ENCODE measurements at regions not wholly inside any gene's neighbourhood (a gene's known extent, or its start where the extent isn't known, plus 50 kb on each side); places are given as distances from the start of the nearest gene placed in this dataset.
"Not testable (repeated sequence)": the region's sequence is repeated elsewhere in the genome, so short reads cannot be mapped to it uniquely, and the experiment has no call there.

- H4K20me1 ChIP-seq (ENCODE audit: insufficient read depth, low read depth, low read length); H3K4me1 ChIP-seq (ENCODE audit: low read length); H3K4me2 ChIP-seq (ENCODE audit: low read depth, low read length, poor library complexity, severe bottlenecking); H3K4me3 ChIP-seq (ENCODE audit: low read length); H3K36me3 ChIP-seq (ENCODE audit: insufficient read depth, low read length); DNase-seq; H3K9me3 ChIP-seq (ENCODE audit: low read length); H3K27me3 ChIP-seq (ENCODE audit: low read length); H3K79me2 ChIP-seq (ENCODE audit: low read length); H3K9me2 ChIP-seq (replicated peaks; ENCODE audit: insufficient read depth, low read length); H3K27ac ChIP-seq (ENCODE audit: low read length); H2AFZ ChIP-seq (ENCODE audit: low read length); H3K9ac ChIP-seq (ENCODE audit: low read length): not testable (repeated sequence)
These were observed 267.4 kb downstream of the HINT1 start for GRCh38 chr5:130897537-130898195.

GRCh38 chr5:130897181-130897536, 267.9 kb downstream of the HINT1 start:
- not testable (repeated sequence) for H3K4me2 ChIP-seq (ENCODE audit: low read depth, low read length, poor library complexity, severe bottlenecking); H4K20me1 ChIP-seq (ENCODE audit: insufficient read depth, low read depth, low read length); H3K36me3 ChIP-seq (ENCODE audit: insufficient read depth, low read length); H2AFZ ChIP-seq (ENCODE audit: low read length); H3K4me1 ChIP-seq (ENCODE audit: low read length); H3K79me2 ChIP-seq (ENCODE audit: low read length); DNase-seq; H3K4me3 ChIP-seq (ENCODE audit: low read length); H3K9ac ChIP-seq (ENCODE audit: low read length); H3K9me2 ChIP-seq (replicated peaks; ENCODE audit: insufficient read depth, low read length); H3K9me3 ChIP-seq (ENCODE audit: low read length); H3K27ac ChIP-seq (ENCODE audit: low read length); H3K27me3 ChIP-seq (ENCODE audit: low read length)

GRCh38 chr5:130896636-130897035, 268.4 kb downstream of the HINT1 start:
- Histone ChIP-seq H3K9ac (ENCODE audit: low read length) (no peak overlapping the region), H3K4me2 (ENCODE audit: low read depth, low read length, poor library complexity, severe bottlenecking) (no peak overlapping the region), H3K79me2 (ENCODE audit: low read length) (no peaks in the 10 kb centered on the region), H2AFZ (ENCODE audit: low read length) (no peak overlapping the region), H3K4me1 (ENCODE audit: low read length) (peaks cover 4% of the 10 kb centered on the region; the same call in 1 of the 2 replicates), H3K4me3 (ENCODE audit: low read length) (no peak overlapping the region), H3K27ac (ENCODE audit: low read length) (no peak overlapping the region), H4K20me1 (ENCODE audit: insufficient read depth, low read depth, low read length) (no peaks in the 10 kb centered on the region), H3K36me3 (ENCODE audit: insufficient read depth, low read length) (no peaks in the 10 kb centered on the region), H3K9me3 (ENCODE audit: low read length) (no peaks in the 10 kb centered on the region), H3K27me3 (ENCODE audit: low read length) (no peaks in the 10 kb centered on the region), H3K9me2 (replicated peaks; ENCODE audit: insufficient read depth, low read length) (no peaks in the 10 kb centered on the region)
- DNase-seq: no peak

- Histone ChIP-seq H4K20me1 (ENCODE audit: insufficient read depth, low read depth, low read length) (no peaks in the 10 kb centered on the region), H3K9me3 (ENCODE audit: low read length) (no peaks in the 10 kb centered on the region), H3K9me2 (replicated peaks; ENCODE audit: insufficient read depth, low read length) (no peaks in the 10 kb centered on the region)
These were observed 272.1 kb downstream of the HINT1 start for GRCh38 chr5:130893006-130893405.

DNA sequence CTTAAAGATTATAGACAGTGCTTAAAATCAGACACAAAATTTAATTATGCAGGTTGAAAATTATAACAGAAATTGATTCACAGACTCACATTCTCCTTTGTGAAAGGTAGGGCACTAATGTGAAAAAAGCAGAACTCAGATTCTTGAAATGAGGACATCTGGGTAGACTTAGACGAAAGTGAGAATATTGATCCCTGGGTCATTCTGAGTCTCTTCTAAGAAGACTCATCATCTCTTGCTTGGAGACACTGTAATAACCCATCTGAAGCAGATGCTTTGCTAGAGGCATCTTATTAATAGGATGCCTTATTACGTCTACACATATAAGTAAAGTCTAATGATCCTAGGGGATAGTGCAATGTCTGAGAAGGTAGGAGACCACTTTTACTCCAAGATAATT, 274.4 kb downstream of the HINT1 start:
- no peak overlapping the region for H2AFZ ChIP-seq (ENCODE audit: low read length)
- H3K79me2 ChIP-seq (ENCODE audit: low read length): no peaks in the 10 kb centered on the region
- no peak overlapping the region for H3K27ac ChIP-seq (ENCODE audit: low read length)
- no peaks in the 10 kb centered on the region for H3K9me3 ChIP-seq (ENCODE audit: low read length)
- no peak for DNase-seq
- peaks cover 6% of the 10 kb centered on the region; the same call in 1 of the 2 replicates for H3K4me1 ChIP-seq (ENCODE audit: low read length)
- H3K36me3 ChIP-seq (ENCODE audit: insufficient read depth, low read length): no peaks in the 10 kb centered on the region
- no peaks in the 10 kb centered on the region for H3K27me3 ChIP-seq (ENCODE audit: low read length)
- no peaks in the 10 kb centered on the region for H4K20me1 ChIP-seq (ENCODE audit: insufficient read depth, low read depth, low read length)
- H3K9ac ChIP-seq (ENCODE audit: low read length): no peak overlapping the region
- H3K4me2 ChIP-seq (ENCODE audit: low read depth, low read length, poor library complexity, severe bottlenecking): no peak overlapping the region
- no peaks in the 10 kb centered on the region for H3K9me2 ChIP-seq (replicated peaks; ENCODE audit: insufficient read depth, low read length)
- no peak overlapping the region for H3K4me3 ChIP-seq (ENCODE audit: low read length)

More at GRCh38 chr5:130893006-130893405, 272.1 kb downstream of the HINT1 start:
- no peaks in the 10 kb centered on the region for H3K27me3 ChIP-seq (ENCODE audit: low read length)
- H3K4me1 ChIP-seq (ENCODE audit: low read length): peaks cover 6% of the 10 kb centered on the region; the same call in 1 of the 2 replicates
- no peak overlapping the region for H3K4me2 ChIP-seq (ENCODE audit: low read depth, low read length, poor library complexity, severe bottlenecking)
- no peak overlapping the region for H3K4me3 ChIP-seq (ENCODE audit: low read length)
- H3K79me2 ChIP-seq (ENCODE audit: low read length): no peaks in the 10 kb centered on the region
- no peak for DNase-seq
- no peak overlapping the region for H3K9ac ChIP-seq (ENCODE audit: low read length)
- H3K36me3 ChIP-seq (ENCODE audit: insufficient read depth, low read length): no peaks in the 10 kb centered on the region
- H3K27ac ChIP-seq (ENCODE audit: low read length): no peak overlapping the region
- H2AFZ ChIP-seq (ENCODE audit: low read length): no peak overlapping the region

- no peak for DNase-seq
- Histone ChIP-seq H3K36me3 (ENCODE audit: insufficient read depth, low read length) (no peaks in the 10 kb centered on the region), H3K27ac (ENCODE audit: low read length) (no peak overlapping the region), H2AFZ (ENCODE audit: low read length) (no peak overlapping the region), H3K9me3 (ENCODE audit: low read length) (no peaks in the 10 kb centered on the region), H3K9me2 (replicated peaks; ENCODE audit: insufficient read depth, low read length) (no peaks in the 10 kb centered on the region), H3K4me1 (ENCODE audit: low read length) (no peaks in the 10 kb centered on the region; the same call in 1 of the 2 replicates), H3K9ac (ENCODE audit: low read length) (no peak overlapping the region), H3K27me3 (ENCODE audit: low read length) (no peaks in the 10 kb centered on the region), H3K4me3 (ENCODE audit: low read length) (no peak overlapping the region), H3K4me2 (ENCODE audit: low read depth, low read length, poor library complexity, severe bottlenecking) (no peak overlapping the region), H3K79me2 (ENCODE audit: low read length) (no peaks in the 10 kb centered on the region), H4K20me1 (ENCODE audit: insufficient read depth, low read depth, low read length) (no peaks in the 10 kb centered on the region)
These were observed 279.4 kb downstream of the HINT1 start for GRCh38 chr5:130885691-130886090.

DNA sequence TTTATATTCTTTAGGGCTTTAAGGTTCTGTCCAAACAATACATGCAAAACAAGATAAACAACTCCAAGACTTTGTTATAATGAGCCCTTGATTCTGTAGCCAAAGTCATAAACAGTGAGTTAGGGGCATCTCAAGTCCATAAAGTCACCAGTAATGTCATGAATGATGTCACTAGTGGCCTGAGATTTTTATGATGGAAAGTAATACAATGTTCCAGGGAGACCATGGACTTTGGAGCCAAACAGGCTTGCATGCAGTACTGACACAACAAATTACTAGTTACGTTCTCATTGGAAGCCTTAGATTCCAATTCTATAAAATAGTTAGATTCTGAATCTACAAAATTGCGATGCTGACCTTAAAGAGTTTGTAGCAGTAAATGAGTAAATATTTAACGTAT, 280.0 kb downstream of the HINT1 start:
- Histone ChIP-seq H3K36me3 (ENCODE audit: insufficient read depth, low read length) (no peaks in the 10 kb centered on the region), H4K20me1 (ENCODE audit: insufficient read depth, low read depth, low read length) (no peaks in the 10 kb centered on the region), H3K9me3 (ENCODE audit: low read length) (no peaks in the 10 kb centered on the region), H3K9ac (ENCODE audit: low read length) (no peak overlapping the region), H3K79me2 (ENCODE audit: low read length) (no peaks in the 10 kb centered on the region), H2AFZ (ENCODE audit: low read length) (no peak overlapping the region), H3K27me3 (ENCODE audit: low read length) (no peaks in the 10 kb centered on the region), H3K9me2 (replicated peaks; ENCODE audit: insufficient read depth, low read length) (no peaks in the 10 kb centered on the region), H3K4me2 (ENCODE audit: low read depth, low read length, poor library complexity, severe bottlenecking) (no peak overlapping the region), H3K27ac (ENCODE audit: low read length) (no peak overlapping the region), H3K4me1 (ENCODE audit: low read length) (no peaks in the 10 kb centered on the region; the same call in 1 of the 2 replicates), H3K4me3 (ENCODE audit: low read length) (no peak overlapping the region)
- no peak for DNase-seq

DNA sequence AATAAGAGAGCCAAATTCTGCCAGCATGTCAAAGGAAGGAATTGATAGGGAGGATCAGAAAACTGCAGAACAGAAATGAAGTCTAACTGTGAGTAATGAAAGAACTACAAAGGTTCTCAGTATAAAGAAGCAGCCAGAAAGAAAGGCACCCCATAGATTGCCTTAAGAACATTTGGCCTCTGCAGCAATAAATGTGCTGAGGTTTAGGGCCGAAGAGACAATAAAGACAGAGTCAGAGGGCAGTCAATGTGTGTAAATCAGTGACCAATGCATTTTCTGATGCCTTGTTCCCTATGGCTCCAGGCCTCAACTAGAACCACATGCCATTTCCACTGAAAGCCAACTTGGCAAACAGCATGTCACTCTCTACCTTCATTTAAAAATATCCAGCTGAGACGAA, 281.0 kb downstream of the HINT1 start:
- DNase-seq: no peak
- no peak overlapping the region for H3K27ac ChIP-seq (ENCODE audit: low read length)
- H3K27me3 ChIP-seq (ENCODE audit: low read length): no peaks in the 10 kb centered on the region
- H3K9ac ChIP-seq (ENCODE audit: low read length): no peak overlapping the region
- H3K79me2 ChIP-seq (ENCODE audit: low read length): no peaks in the 10 kb centered on the region
- H3K4me1 ChIP-seq (ENCODE audit: low read length): no peaks in the 10 kb centered on the region; the same call in 1 of the 2 replicates
- no peaks in the 10 kb centered on the region for H3K9me3 ChIP-seq (ENCODE audit: low read length)
- no peaks in the 10 kb centered on the region for H4K20me1 ChIP-seq (ENCODE audit: insufficient read depth, low read depth, low read length)
- H3K36me3 ChIP-seq (ENCODE audit: insufficient read depth, low read length): no peaks in the 10 kb centered on the region
- H3K9me2 ChIP-seq (replicated peaks; ENCODE audit: insufficient read depth, low read length): no peaks in the 10 kb centered on the region
- no peak overlapping the region for H2AFZ ChIP-seq (ENCODE audit: low read length)
- H3K4me2 ChIP-seq (ENCODE audit: low read depth, low read length, poor library complexity, severe bottlenecking): no peak overlapping the region
- H3K4me3 ChIP-seq (ENCODE audit: low read length): no peak overlapping the region

Measured in Karpas-422 (cell line).